Upper lobe of left lung (tissue), 6 donors: ENCODE measurements at regions not wholly inside any gene's neighbourhood (a gene's known extent, or its start where the extent isn't known, plus 50 kb on each side); places are given as distances from the start of the nearest gene placed in this dataset.
"Not testable (repeated sequence)": the region's sequence is repeated elsewhere in the genome, so short reads cannot be mapped to it uniquely, and the experiment has no call there.

ENCODE experiments used
- ATAC-seq, 2 donors: fragments of 200-7000 bp; cut with Tn5 transposase; one replicate each; pipeline ENCODE4 v1.9.1; 2022; ENCODE audit warnings: mild to moderate bottlenecking in 2 of 2, moderate library complexity in 2 of 2; ENCODE audit not compliant: low FRiP score in 2 of 2
- DNase-seq, 2 donors: peaks; one replicate each; pipeline ENCODE4 v3.0.0-alpha.2; 2019 to 2020
- H3K27ac ChIP-seq, 4 donors: fragments of 200-600 bp; sonication (generic); one replicate each; pipeline ENCODE4 v1.5.1; 2016 to 2019
- H3K27me3 ChIP-seq, 4 donors: fragments of 200-600 bp; sonication (generic); one replicate each; pipeline ENCODE4 v1.5.1; 2017 to 2019
- H3K36me3 ChIP-seq, 4 donors: fragments of 200-600 bp; sonication (generic); one replicate each; pipeline ENCODE4 v1.5.1; 2016 to 2019
- H3K4me1 ChIP-seq, 4 donors: fragments of 200-600 bp; sonication (generic); one replicate each; pipeline ENCODE4 v1.5.1; 2018 to 2019
- H3K4me3 ChIP-seq, 4 donors: fragments of 200-600 bp; sonication (generic); one replicate each; pipeline ENCODE4 v1.5.1; 2017 to 2019; ENCODE audit warnings: mild to moderate bottlenecking in 2 of 4, moderate library complexity in 1 of 4
- H3K9me3 ChIP-seq, 4 donors: fragments of 200-600 bp; sonication (generic); one replicate each; pipeline ENCODE4 v1.5.1; 2018 to 2019
- CTCF ChIP-seq, 6 experiments: fragments of 450-650 bp in 4 of 6; fragments of 200-600 bp in 2 of 6; sonication (generic) in 2 of 6; IDR thresholded peaks; one replicate each; pipeline ENCODE4 v1.5.1; 2016 to 2019; ENCODE audit warnings: antibody characterized with exemption in 6 of 6
- EP300 ChIP-seq, 4 donors: sonication (generic); formaldehyde crosslinking; IDR thresholded peaks; one replicate each; pipeline ENCODE4 v1.5.1; 2017; ENCODE audit warnings: antibody characterized with exemption in 4 of 4, control low read depth in 2 of 4
- POLR2A ChIP-seq, 4 donors: fragments of 450-650 bp; IDR thresholded peaks; one replicate each; pipeline ENCODE4 v1.5.1; 2016 to 2017; ENCODE audit warnings: antibody characterized with exemption in 4 of 4, mild to moderate bottlenecking in 2 of 4
- POLR2AphosphoS5 ChIP-seq, 2 donors: sonication (generic); formaldehyde crosslinking; IDR thresholded peaks; one replicate each; pipeline ENCODE4 v1.5.1; 2017; ENCODE audit warnings: antibody characterized with exemption in 2 of 2
- WGBS, 2 donors: methylation state at CpG; one replicate each; pipeline ENCODE4 v1.1.5; 2017 to 2018; 5-methylcytosine and 5-hydroxymethylcytosine counted together
- donor health status: DM: no; HTN: no; CAD: no; lungs with moderate emphysema.
- donor health status: DM: no; HTN: yes; CAD: no; lungs with severe emphysema.

DNA sequence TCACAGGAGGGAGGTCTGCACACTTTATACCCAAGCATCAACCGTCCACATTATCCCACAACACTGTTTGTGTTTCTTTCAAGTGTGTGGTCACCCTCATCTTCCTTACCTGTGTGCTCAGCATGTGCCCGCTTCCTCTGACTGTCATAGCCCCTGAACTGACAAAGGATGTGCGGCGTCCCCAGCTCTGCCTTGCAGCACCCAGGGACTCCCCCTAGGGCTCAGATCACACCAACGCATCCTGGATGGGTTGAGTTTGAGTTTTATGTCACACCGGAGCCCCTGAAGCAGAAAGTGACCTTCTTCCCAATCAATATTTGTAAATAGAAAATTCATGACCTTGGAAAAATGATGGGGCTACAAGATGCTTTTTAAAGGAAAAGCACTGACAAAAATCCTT, 770.7 kb upstream of the TMEM132C start:
- 56% methylated on average over 6 of the region's 6 CpGs for WGBS, 2 donors
- no peaks in the 10 kb centered on the region for H3K27me3 ChIP-seq
- H3K4me1 ChIP-seq: no peaks in the 10 kb centered on the region
- DNase-seq: no peak
- H3K36me3 ChIP-seq: no peaks in the 10 kb centered on the region
- no peak overlapping the region for H3K27ac ChIP-seq
- TF ChIP-seq POLR2A (IDR thresholded peaks at IDR 0.05): no peak
- TF ChIP-seq EP300 (IDR thresholded peaks at IDR 0.05): no peak
- no peak overlapping the region for H3K4me3 ChIP-seq
- H3K9me3 ChIP-seq: no peaks in the 10 kb centered on the region
- ATAC-seq: no peak

DNA sequence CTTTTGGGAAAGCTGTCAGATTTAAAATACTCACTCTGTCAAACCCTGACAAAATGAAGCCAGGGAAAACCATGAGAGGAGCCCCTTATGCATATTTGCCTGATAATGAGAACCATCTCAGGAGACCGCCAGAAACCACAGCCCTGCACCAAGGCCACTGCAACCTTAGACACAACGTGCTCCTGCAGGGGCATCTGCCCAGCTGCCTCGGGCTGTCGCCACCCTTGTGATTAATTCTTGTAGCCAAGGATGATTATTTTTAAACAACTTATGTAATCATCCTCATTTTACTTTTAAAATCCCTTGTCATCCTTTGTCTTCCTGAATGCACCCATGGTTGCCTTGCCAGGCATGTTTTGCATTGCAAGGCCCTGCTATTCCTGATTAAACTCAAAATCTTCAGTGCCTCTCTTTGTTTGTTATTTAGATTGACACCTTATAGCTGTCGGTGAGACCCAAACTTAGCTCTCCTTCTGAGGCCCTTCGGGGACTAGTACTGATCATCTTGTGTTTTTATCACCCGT, 766.4 kb upstream of the TMEM132C start:
- TF ChIP-seq POLR2A (IDR thresholded peaks at IDR 0.05) (no peak), POLR2AphosphoS5 (IDR thresholded peaks at IDR 0.05) (no peak), CTCF (IDR thresholded peaks at IDR 0.05) (no peak), EP300 (IDR thresholded peaks at IDR 0.05) (no peak)
- H3K36me3 ChIP-seq: no peaks in the 10 kb centered on the region
- 78 to 91% methylated on average over 7 of the region's 7 CpGs for WGBS, 2 donors
- no peaks in the 10 kb centered on the region for H3K27me3 ChIP-seq
- no peak overlapping the region for H3K27ac ChIP-seq
- ATAC-seq (no peak), DNase-seq (peak in 1 of 2 donors; percentile 10)
- no peaks in the 10 kb centered on the region for H3K9me3 ChIP-seq
- no peak overlapping the region for H3K4me3 ChIP-seq
- no peaks in the 10 kb centered on the region for H3K4me1 ChIP-seq

- no peak for TF ChIP-seq POLR2AphosphoS5 (IDR thresholded peaks at IDR 0.05)
- TF ChIP-seq POLR2A (IDR thresholded peaks at IDR 0.05): no peak
- no peak for TF ChIP-seq CTCF (IDR thresholded peaks at IDR 0.05)
- TF ChIP-seq EP300 (IDR thresholded peaks at IDR 0.05): no peak
- WGBS, 2 donors: 65 to 85% methylated on average over 6 of the region's 6 CpGs
- Histone ChIP-seq H3K4me1 (no peaks in the 10 kb centered on the region), H3K27me3 (no peaks in the 10 kb centered on the region), H3K36me3 (no peaks in the 10 kb centered on the region), H3K9me3 (no peaks in the 10 kb centered on the region), H3K27ac (no peak overlapping the region), H3K4me3 (no peak overlapping the region)
- DNase-seq (no peak), ATAC-seq (no peak)
Observed at GRCh38 chr12:127501916-127502315, 765.1 kb upstream of the TMEM132C start.

DNA sequence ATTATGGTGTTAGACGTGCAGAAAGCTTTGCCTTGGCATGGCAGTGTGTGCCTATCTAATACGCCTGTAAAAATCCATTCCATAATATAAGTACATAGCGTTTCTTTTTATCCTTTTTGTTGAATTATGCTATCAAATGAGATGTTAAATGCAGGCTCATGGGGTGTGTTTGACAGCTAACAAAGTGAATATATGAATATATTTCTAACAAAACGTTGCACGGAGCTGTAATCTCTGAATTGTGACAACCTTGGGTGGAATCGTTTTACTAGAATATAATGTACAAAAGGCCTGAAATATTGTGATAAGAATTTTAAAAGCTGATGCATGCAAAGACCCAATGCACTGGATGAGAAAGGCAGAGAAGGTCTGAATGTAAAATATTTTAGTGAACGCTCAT, 763.7 kb upstream of the TMEM132C start:
- no peak for TF ChIP-seq POLR2AphosphoS5 (IDR thresholded peaks at IDR 0.05)
- TF ChIP-seq POLR2A (IDR thresholded peaks at IDR 0.05): no peak
- Histone ChIP-seq H3K4me1 (no peaks in the 10 kb centered on the region), H3K27ac (no peak overlapping the region), H3K9me3 (no peaks in the 10 kb centered on the region), H3K27me3 (no peaks in the 10 kb centered on the region), H3K36me3 (no peaks in the 10 kb centered on the region), H3K4me3 (no peak overlapping the region)
- DNase-seq (no peak), ATAC-seq (no peak)
- 78 to 85% methylated on average over 7 of the region's 7 CpGs for WGBS, 2 donors

DNA sequence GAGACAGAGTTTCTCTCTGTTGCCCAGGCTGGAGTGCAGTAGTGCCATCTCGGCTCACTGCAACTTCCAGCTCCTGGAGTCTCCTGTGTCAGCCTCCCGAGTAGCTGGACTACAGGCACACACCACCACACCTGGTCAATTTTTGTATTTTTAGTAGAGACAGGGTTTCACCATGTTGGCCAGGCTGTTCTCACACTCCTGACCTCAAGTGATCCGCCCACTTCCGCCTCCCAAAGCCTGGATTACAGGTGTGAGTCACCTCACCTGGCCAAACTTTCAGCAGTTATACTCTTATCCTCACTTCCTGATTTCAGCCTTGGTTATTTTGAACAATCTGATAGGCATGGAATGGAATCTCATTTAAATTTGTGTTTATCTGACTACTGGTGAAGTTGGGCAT, 763.0 kb upstream of the TMEM132C start:
- not testable (repeated sequence) for H3K4me3 ChIP-seq

GRCh38 chr12:127504874-127505273, 762.1 kb upstream of the TMEM132C start:
- 79 to 91% methylated on average over 5 of the region's 5 CpGs for WGBS, 2 donors
- DNase-seq: no peak
- no peak overlapping the region for H3K4me3 ChIP-seq
- H3K27ac ChIP-seq: no peak overlapping the region
- H3K9me3 ChIP-seq: no peaks in the 10 kb centered on the region
- no peak for TF ChIP-seq POLR2A (IDR thresholded peaks at IDR 0.05)
- no peak for TF ChIP-seq CTCF (IDR thresholded peaks at IDR 0.05)
- TF ChIP-seq POLR2AphosphoS5 (IDR thresholded peaks at IDR 0.05): no peak
- TF ChIP-seq EP300 (IDR thresholded peaks at IDR 0.05): no peak
- H3K27me3 ChIP-seq: no peaks in the 10 kb centered on the region
- no peaks in the 10 kb centered on the region for H3K4me1 ChIP-seq
- H3K36me3 ChIP-seq: no peaks in the 10 kb centered on the region
- ATAC-seq: no peak

More for the DNA sequence above, 763.0 kb upstream of the TMEM132C start:
- not testable (repeated sequence) for H3K27ac ChIP-seq, H3K27me3 ChIP-seq, DNase-seq, H3K36me3 ChIP-seq, H3K4me1 ChIP-seq, H3K9me3 ChIP-seq, ATAC-seq
- 73 to 79% methylated on average over 4 of the region's 4 CpGs for WGBS, 2 donors
